ENCODE measurements at regions not wholly inside any gene's neighbourhood (a gene's known extent, or its start where the extent isn't known, plus 50 kb on each side); places are given as distances from the start of the nearest gene placed in this dataset.

GRCh38 chr5:84791138-84791537 is 406.5 kb upstream of the EDIL3 start:
- no peaks in the 10 kb centered on the region for H3K4me1 ChIP-seq (ENCODE audit: control insufficient read depth in 2 of 3, insufficient read depth in 2 of 3, low read depth in 1 of 3, low read length in 3 of 3)
- FAIRE-seq (no peak), DNase-seq (no peak)
- no peak for TF ChIP-seq CTCF (IDR thresholded peaks at IDR 0.05; ENCODE audit: borderline replicate concordance, extremely low read depth, insufficient read depth)
- peaks cover 0 to 4% (median 0%) of the 10 kb centered on the region in 3 donors for H3K9me3 ChIP-seq (ENCODE audit: control insufficient read depth in 2 of 3, insufficient read depth in 1 of 3, low read length in 3 of 3)
- intact Hi-C loops (cut with DNase I): no loop called here
- H3K9ac ChIP-seq (ENCODE audit: low read length in 3 of 3): no peak overlapping the region
- no peaks in the 10 kb centered on the region for H3K36me3 ChIP-seq (ENCODE audit: control insufficient read depth in 2 of 3, insufficient read depth in 3 of 3, low read length in 3 of 3)
- no peaks in the 10 kb centered on the region for H3K27me3 ChIP-seq (ENCODE audit: control insufficient read depth, insufficient read depth, low read length)
- H3K27ac ChIP-seq (ENCODE audit: low read depth in 2 of 2, low read length in 2 of 2): no peak overlapping the region
- no peak overlapping the region for H3K4me3 ChIP-seq (ENCODE audit: low read length in 3 of 3)

GRCh38 chr5:84790406-84790805 is 405.7 kb upstream of the EDIL3 start:
- Histone ChIP-seq H3K9me3 (ENCODE audit: control insufficient read depth in 2 of 3, insufficient read depth in 1 of 3, low read length in 3 of 3) (peaks cover 0 to 4% (median 0%) of the 10 kb centered on the region in 3 donors), H3K4me1 (ENCODE audit: control insufficient read depth in 2 of 3, insufficient read depth in 2 of 3, low read depth in 1 of 3, low read length in 3 of 3) (no peaks in the 10 kb centered on the region), H3K4me3 (ENCODE audit: low read length in 3 of 3) (no peak overlapping the region), H3K27ac (ENCODE audit: low read depth in 2 of 2, low read length in 2 of 2) (no peak overlapping the region), H3K9ac (ENCODE audit: low read length in 3 of 3) (no peak overlapping the region), H3K36me3 (ENCODE audit: control insufficient read depth in 2 of 3, insufficient read depth in 3 of 3, low read length in 3 of 3) (no peaks in the 10 kb centered on the region), H3K27me3 (ENCODE audit: control insufficient read depth, insufficient read depth, low read length) (no peaks in the 10 kb centered on the region)
- FAIRE-seq (no peak), DNase-seq (no peak)
- intact Hi-C loops (cut with DNase I): no loop called here
- no peak for TF ChIP-seq CTCF (IDR thresholded peaks at IDR 0.05; ENCODE audit: borderline replicate concordance, extremely low read depth, insufficient read depth)

GRCh38 chr5:84783003-84783402 is 398.3 kb upstream of the EDIL3 start:
- intact Hi-C loops (cut with DNase I): no loop called here
- no peak for TF ChIP-seq CTCF (IDR thresholded peaks at IDR 0.05; ENCODE audit: borderline replicate concordance, extremely low read depth, insufficient read depth)
- FAIRE-seq (no peak), DNase-seq (no peak)
- Histone ChIP-seq H3K9ac (ENCODE audit: low read length in 3 of 3) (no peak overlapping the region), H3K27ac (ENCODE audit: low read depth in 2 of 2, low read length in 2 of 2) (no peak overlapping the region), H3K9me3 (ENCODE audit: control insufficient read depth in 2 of 3, insufficient read depth in 1 of 3, low read length in 3 of 3) (no peaks in the 10 kb centered on the region), H3K27me3 (ENCODE audit: control insufficient read depth, insufficient read depth, low read length) (no peaks in the 10 kb centered on the region), H3K4me3 (ENCODE audit: low read length in 3 of 3) (no peak overlapping the region), H3K4me1 (ENCODE audit: control insufficient read depth in 2 of 3, insufficient read depth in 2 of 3, low read depth in 1 of 3, low read length in 3 of 3) (no peaks in the 10 kb centered on the region), H3K36me3 (ENCODE audit: control insufficient read depth in 2 of 3, insufficient read depth in 3 of 3, low read length in 3 of 3) (no peaks in the 10 kb centered on the region)

- Histone ChIP-seq H3K27me3 (ENCODE audit: control insufficient read depth, insufficient read depth, low read length) (no peaks in the 10 kb centered on the region), H3K4me1 (ENCODE audit: control insufficient read depth in 2 of 3, insufficient read depth in 2 of 3, low read depth in 1 of 3, low read length in 3 of 3) (no peaks in the 10 kb centered on the region), H3K4me3 (ENCODE audit: low read length in 3 of 3) (no peak overlapping the region), H3K9ac (ENCODE audit: low read length in 3 of 3) (no peak overlapping the region), H3K9me3 (ENCODE audit: control insufficient read depth in 2 of 3, insufficient read depth in 1 of 3, low read length in 3 of 3) (no peaks in the 10 kb centered on the region), H3K36me3 (ENCODE audit: control insufficient read depth in 2 of 3, insufficient read depth in 3 of 3, low read length in 3 of 3) (no peaks in the 10 kb centered on the region), H3K27ac (ENCODE audit: low read depth in 2 of 2, low read length in 2 of 2) (no peak overlapping the region)
- DNase-seq (no peak), FAIRE-seq (no peak)
- TF ChIP-seq CTCF (IDR thresholded peaks at IDR 0.05; ENCODE audit: borderline replicate concordance, extremely low read depth, insufficient read depth): no peak
- intact Hi-C loops (cut with DNase I): no loop called here
These were observed 394.5 kb upstream of the EDIL3 start for GRCh38 chr5:84779186-84779585.

All from kidney (tissue), 13 donors.